Suppressor macrophage (primary cell): ENCODE measurements at regions not wholly inside any gene's neighbourhood (a gene's known extent, or its start where the extent isn't known, plus 50 kb on each side); places are given as distances from the start of the nearest gene placed in this dataset.

ENCODE experiments used
- DNase-seq, 4 experiments: peaks; one replicate each; pipeline ENCODE4 v3.0.0-alpha.2; 2020 to 2022

DNA sequence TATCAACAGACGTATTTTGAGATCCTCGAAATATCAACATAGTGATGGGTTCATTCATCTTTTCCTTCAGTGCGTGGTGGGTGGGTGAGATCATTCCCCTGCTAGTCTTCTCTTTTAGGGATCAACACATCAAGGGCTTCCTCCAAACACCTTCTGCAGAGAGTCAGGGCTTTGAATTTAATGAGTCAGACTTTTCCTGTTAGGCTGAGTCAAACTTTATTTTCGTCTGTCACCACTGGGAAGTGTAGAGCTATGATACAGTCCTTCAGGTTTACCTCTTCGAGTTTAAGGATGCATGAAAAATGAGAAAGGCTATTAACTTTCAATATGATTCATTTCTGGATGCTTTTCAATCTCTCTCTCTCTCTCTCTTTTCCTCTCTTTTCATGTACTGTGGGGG, 189.1 kb downstream of the BMP2 start:
- peak in 2 of 4 experiments; percentile 9 to 11 for DNase-seq

GRCh38 chr20:6959900-6960312, 192.4 kb downstream of the BMP2 start:
- DNase-seq, result no peak

DNA sequence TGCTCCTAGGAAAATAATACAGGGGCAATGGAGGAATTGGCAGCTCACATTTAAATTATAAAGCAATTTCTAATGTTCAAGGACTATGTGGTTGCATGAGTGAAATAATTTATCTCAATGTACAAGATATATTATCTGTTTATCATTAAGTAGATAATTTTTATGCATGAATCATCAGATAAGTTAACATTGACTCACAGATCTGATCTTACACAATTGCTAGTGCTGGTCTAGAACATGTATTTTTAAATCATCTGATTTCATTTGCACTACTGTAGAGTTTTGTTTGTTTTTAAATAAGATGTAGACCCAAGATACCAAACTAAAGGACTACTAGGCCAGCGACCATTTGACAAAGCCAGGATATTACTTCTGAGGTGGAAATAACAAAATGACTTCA, 199.2 kb downstream of the BMP2 start:
- DNase-seq, result no peak

GRCh38 chr20:6974838-6975237, 207.4 kb downstream of the BMP2 start:
- DNase-seq, result no peak

DNA sequence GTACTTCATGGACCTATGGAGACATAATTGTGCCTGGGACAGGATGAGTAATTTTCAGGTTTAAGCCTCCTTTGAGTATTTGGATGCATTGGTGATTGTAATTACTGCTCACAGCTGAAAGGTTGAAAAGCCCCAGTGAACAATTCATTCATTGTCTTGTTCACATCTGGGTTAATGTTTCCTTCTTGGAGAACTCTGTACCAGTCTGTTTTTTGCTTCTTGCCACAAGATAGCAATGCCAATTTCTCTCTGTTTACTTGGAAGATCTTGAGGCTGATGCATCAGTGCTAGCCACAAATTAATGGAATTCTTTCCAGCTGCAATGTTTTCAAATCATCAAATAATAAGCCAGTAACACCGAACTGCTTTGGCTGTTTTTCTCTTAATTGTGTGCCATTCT, 207.8 kb downstream of the BMP2 start:
- no peak for DNase-seq

DNA sequence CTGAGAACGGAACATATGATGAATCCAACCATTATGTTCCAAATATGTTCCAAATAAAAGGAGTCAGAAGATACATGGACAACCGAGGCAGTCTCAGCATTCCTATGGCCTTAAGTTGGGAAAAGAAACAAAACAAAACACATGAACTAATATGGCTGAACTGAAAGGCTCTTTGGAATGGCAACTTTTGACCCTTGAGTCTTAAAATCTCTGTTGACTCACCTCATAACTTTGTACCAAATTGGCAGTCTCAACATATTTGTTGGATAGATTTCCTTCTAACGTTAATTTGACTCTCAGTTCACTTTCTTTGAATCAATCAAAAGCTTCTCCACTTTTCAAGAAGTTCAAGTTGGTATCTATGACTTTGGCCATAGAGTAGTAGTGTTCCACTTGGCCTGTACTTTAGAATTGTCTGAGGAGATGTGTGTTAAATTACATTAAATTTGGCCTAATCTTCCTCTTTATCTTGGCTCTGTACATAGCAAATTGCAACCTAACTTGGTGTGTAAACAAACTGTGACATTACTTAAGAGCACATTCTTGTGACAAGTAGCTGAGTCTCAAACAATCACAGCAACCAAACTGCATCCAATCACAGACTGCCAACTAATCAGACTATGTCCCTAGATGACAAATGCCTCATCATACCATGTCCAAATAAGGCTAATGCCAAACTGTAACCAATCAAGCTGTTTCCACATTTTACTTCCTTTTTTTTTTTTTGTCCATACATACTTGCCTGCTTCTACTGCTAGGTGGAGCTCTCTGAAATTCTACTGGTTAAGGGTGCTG, 208.8 kb downstream of the BMP2 start:
- peak; percentile 5 to 55 (median 24) for DNase-seq

GRCh38 chr20:6979621-6980020, 212.1 kb downstream of the BMP2 start:
- DNase-seq, result no peak

DNA sequence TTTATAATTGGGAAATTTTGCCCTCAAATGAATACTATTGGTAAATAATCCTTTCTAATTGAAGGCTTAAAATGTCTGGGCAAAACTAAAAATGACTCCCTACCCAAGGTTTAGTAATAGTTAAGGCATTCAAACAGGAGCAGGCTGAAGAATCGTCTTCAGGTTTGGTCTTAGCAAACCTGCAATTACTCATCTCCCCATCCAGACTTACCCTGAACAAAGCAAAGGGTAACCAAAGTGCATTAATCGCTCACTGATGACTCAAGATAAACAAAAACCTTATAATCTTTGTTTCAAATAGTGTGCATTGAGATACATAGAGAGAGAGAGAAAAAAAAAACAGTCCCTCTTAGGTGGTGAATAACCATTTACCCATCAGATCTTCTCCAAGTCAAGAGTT, 225.5 kb downstream of the BMP2 start:
- no peak for DNase-seq

DNA sequence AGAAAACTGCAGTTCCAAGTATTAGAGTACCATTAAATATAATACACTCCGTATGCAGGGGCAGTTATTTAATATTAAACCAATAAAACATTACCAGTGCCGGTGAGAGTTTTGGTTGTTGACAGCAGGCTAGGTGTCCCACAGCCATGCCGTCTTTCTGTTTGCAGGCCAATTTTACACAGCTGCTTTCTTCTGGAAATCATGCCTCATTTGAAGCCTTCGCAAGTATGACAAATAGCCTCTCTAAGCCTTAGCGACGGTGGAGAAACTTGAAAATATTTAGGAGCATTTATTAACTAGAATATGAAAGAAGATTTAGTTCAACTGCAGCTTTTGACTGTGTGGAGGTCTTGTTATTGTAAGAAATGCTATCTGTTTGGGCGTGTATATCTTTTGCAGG, 226.0 kb downstream of the BMP2 start:
- DNase-seq, result no peak

DNA sequence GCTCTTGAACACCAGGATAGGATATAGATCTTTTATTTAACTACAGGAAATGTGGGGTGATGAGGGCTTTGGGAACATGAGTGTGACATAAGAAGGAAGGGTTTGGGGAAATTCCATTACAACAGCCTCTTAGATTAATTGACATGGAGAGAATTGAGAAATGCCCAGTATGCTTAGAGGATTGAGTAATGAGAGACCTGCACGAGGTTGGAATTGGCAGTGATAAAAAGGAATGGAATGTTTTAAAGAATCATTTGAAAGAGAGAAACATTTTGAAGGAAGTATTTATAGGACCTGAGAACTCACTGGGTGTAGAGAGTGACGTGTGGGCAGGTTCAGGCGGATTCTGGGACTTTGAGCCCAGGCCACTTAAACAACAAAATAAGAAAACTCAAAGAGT, 227.0 kb downstream of the BMP2 start:
- DNase-seq, result no peak

DNA sequence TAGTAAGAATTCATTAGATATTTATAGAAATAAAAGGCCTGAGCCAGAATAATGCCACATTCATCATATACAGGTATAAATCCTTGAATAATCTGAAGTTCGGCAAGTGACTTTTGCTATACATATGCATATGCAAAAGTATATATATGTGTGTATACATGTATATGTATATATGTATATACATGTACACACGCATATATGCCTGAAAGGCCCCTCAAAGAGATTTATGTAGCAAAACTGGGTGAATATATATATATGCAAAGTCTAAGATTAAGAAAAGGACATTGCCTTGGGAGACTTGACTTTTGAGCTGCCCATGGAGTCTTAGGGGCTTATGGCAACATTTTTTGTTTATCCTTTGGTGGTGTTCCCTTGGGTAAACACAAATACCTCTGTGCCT, 231.4 kb downstream of the BMP2 start:
- DNase-seq, result no peak

DNA sequence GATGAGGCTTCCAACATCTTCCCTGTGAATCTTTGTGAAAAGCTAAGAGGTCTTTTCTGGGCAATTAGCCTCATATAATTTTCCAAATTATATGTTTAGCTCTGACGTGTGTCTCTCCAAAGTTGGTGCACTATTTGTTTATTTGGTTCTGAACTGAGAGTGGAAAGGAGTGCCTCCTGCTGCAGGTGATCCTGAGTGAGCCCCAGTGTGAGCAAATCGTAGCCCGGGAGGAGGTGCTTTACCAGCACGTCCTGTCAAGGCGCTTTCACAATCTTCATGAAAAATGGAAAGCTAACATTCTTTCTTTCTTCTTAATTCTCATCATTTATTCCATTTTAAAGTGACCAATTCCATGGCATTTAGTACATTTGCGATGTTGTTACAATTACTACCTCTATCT, 231.9 kb downstream of the BMP2 start:
- DNase-seq, result no peak

GRCh38 chr20:7003598-7003997, 236.1 kb downstream of the BMP2 start:
- no peak for DNase-seq

GRCh38 chr20:7004801-7005200, 237.3 kb downstream of the BMP2 start:
- DNase-seq, result no peak

GRCh38 chr20:7010527-7010926, 243.0 kb downstream of the BMP2 start:
- no peak for DNase-seq

DNA sequence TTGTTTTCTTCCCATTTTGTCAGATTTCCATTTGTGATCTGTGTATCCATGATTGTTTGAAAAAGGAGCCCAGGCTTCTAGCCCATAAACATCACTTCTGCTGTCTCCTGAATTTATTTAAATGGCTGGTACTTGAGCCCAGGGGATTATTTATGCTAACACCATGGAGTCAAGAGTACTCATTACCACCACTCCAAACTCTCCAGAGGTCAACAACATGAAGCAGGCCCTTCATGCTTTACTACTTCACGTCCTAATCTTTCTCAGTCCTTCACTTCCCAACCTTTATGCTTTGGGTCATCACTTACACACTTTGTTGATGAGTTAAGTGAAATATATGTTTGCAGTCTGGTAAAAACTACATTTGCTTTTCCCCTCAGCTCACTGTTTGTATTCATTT, 247.8 kb downstream of the BMP2 start:
- DNase-seq, result no peak

DNA sequence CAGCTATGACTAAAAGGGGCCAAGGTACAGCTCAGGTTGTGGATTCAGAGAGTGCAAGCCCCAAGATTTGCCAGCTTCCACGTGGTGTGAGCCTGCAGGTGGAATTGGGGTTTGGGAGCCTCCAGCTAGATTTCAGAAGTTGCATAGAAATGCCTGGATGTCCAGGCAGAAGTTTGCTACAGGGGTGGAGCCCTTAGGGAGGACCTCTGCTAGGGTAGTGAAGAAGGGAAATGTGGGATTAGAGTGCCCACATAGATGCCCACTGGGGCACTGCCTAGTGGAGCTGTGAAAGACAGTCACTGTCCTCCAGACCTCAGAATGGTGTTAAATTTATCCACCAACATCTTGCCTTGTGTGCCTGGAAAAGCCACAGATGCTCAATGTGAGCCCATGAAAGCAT, 255.1 kb downstream of the BMP2 start:
- DNase-seq, result no peak

DNA sequence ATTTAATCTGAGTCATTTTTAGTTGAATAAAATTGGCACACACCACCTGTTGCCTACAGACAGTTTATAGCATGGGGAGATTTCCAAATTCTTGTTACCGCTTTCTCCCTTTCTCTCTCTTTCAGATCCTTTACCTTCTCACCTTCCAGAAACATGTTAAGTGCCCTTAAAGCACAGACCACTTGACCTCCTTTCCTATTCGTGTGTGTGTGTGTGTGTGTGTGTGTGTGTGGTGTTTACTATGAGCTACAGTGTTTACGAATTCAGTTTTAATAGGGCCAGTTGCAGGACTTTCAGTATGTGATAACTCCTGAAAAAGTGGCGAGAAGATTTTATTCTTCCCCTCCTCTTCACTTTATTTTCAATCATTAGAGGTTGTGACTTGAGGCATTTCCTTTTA, 258.1 kb downstream of the BMP2 start:
- DNase-seq, result no peak

DNA sequence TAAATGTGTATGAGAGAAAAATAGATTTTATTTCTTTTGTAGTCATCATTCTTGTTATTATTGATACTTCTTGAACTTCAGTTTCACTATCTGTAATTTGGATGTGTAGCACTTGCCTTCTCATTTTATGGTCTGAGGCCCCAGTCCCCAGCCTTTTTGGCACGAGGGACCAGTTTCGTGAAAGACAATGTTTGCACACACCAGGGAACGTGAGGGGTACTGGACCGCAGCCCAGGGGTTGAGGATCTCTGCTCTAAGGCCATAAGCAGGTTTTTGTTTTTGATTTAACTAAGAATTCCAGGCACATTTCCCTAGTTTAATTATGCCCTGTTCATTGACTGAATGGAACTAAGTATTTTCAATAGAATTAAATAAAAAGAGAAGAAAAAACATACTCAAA, 261.5 kb downstream of the BMP2 start:
- DNase-seq, result no peak

GRCh38 chr20:7031222-7031621, 263.7 kb downstream of the BMP2 start:
- DNase-seq, result peak in 1 of 4 experiments; percentile 19

GRCh38 chr20:7038029-7038428, 270.5 kb downstream of the BMP2 start:
- no peak for DNase-seq

- DNase-seq, result no peak
Observed at GRCh38 chr20:7057611-7058010, 290.1 kb downstream of the BMP2 start.

GRCh38 chr20:7078804-7079203, 311.3 kb downstream of the BMP2 start:
- DNase-seq, result no peak

DNA sequence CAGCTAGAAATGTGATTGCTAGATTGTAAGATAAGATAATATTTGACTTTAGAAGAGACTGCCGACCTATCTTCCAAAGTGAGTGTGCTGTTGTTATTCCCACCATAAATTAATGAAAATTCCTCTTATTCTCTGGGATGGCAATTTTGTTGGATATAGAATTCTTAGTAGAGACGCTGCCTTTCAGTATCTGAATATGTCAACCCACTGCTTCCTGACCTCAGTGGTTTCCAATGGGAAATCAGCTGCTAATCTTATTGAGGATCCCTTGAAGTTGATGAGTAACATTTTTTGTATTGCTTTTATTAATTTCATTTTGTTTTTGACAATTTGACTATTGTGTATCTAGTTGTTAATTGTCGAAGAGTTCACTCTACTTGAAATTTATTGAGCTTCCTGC, 313.0 kb downstream of the BMP2 start:
- DNase-seq, result no peak

- DNase-seq, result no peak
Observed at GRCh38 chr20:7085467-7085866, 318.0 kb downstream of the BMP2 start.
